ENCODE measurements at regions not wholly inside any gene's neighbourhood (a gene's known extent, or its start where the extent isn't known, plus 50 kb on each side); places are given as distances from the start of the nearest gene placed in this dataset.
"Not testable (repeated sequence)": the region's sequence is repeated elsewhere in the genome, so short reads cannot be mapped to it uniquely, and the experiment has no call there.

GRCh38 chr3:156050918-156051317 lies 69.5 kb upstream of the KCNAB1 start:
- no peak for FAIRE-seq

- no peak for FAIRE-seq
Observed at GRCh38 chr3:156051651-156052050, 68.7 kb upstream of the KCNAB1 start.

DNA sequence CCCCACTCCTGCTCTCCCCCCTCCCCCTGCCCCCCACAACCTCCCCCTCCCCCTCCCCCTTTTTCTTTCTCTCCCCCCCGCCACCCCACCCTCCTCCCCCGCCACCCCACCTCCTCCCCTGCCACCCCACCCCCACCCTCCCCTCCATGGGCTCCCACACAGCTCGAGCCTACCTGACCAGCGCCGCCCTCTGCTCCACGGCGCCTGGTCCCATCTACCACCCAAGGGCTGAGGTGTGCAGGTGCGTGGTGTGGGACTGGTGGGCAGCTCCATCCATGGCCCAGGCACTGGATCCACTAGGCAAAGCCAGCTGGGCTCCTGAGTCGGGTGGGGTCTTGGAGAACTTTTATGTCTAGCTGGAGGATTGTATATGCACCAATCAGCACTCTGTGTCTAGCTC lies 68.3 kb upstream of the KCNAB1 start:
- FAIRE-seq, result no peak

- no peak for FAIRE-seq
Observed at GRCh38 chr3:156059950-156060501, 60.4 kb upstream of the KCNAB1 start.

GRCh38 chr3:156068151-156068550 lies 52.2 kb upstream of the KCNAB1 start:
- not testable (repeated sequence) for FAIRE-seq

- no peak for FAIRE-seq
Observed at GRCh38 chr3:156070028-156070427, 50.4 kb upstream of the KCNAB1 start.

Data from G401.6 (cell line).